SK-MEL-5 (cell line): ENCODE measurements at regions not wholly inside any gene's neighbourhood (a gene's known extent, or its start where the extent isn't known, plus 50 kb on each side); places are given as distances from the start of the nearest gene placed in this dataset.

Experiments
- DNase-seq: peaks from one replicate; pipeline ENCODE4 v3.0.0-alpha.2; 2016; ENCODE audit warnings: low read depth, low spot score
- in situ Hi-C: cut with HindIII; loops from 2 replicates; pipeline ENCODE4 v1.10.0; 2016; ENCODE audit warnings: low sequenced_read_pairs, high pct_unique_total_duplicates, low pct_unique_long_range_greater_than_20kb

- in situ Hi-C loops, result no loop called here
- no peak for DNase-seq
Measured at GRCh38 chr13:100880166-100880565, 205.6 kb upstream of the TMTC4 start.

- in situ Hi-C loops, result no loop called here
- DNase-seq, result no peak
Measured at GRCh38 chr13:100879255-100879654, 204.7 kb upstream of the TMTC4 start.

- no peak for DNase-seq
- in situ Hi-C loops, result no loop called here
Measured at GRCh38 chr13:100876044-100876403, 201.4 kb upstream of the TMTC4 start.

- DNase-seq, result no peak
- in situ Hi-C loops, result no loop called here
Measured at GRCh38 chr13:100875392-100876043, 200.9 kb upstream of the TMTC4 start.

GRCh38 chr13:100872761-100873160 lies 198.2 kb upstream of the TMTC4 start:
- DNase-seq, result no peak
- in situ Hi-C loops, result no loop called here

GRCh38 chr13:100870898-100871297 lies 196.3 kb upstream of the TMTC4 start:
- in situ Hi-C loops, result no loop called here
- DNase-seq, result no peak

- in situ Hi-C loops, result no loop called here
- DNase-seq, result no peak
Measured at GRCh38 chr13:100860866-100861265, 186.3 kb upstream of the TMTC4 start.

- in situ Hi-C loops, result no loop called here
- no peak for DNase-seq
Measured at GRCh38 chr13:100859861-100860260, 185.3 kb upstream of the TMTC4 start.

- in situ Hi-C loops, result no loop called here
Measured at GRCh38 chr13:100855151-100855550, 180.6 kb upstream of the TMTC4 start.

GRCh38 chr13:100854006-100854405 lies 179.4 kb upstream of the TMTC4 start:
- DNase-seq, result no peak
- in situ Hi-C loops, result no loop called here

More at GRCh38 chr13:100855151-100855550, 180.6 kb upstream of the TMTC4 start:
- DNase-seq, result no peak

- in situ Hi-C loops, result no loop called here
- DNase-seq, result no peak
Measured at GRCh38 chr13:100853434-100853833, 178.8 kb upstream of the TMTC4 start.

- DNase-seq, result no peak
- in situ Hi-C loops, result no loop called here
Measured at GRCh38 chr13:100852146-100852545, 177.6 kb upstream of the TMTC4 start.

GRCh38 chr13:100848304-100848703 lies 173.7 kb upstream of the TMTC4 start:
- no peak for DNase-seq
- in situ Hi-C loops, result no loop called here

GRCh38 chr13:100845128-100845757 lies 170.6 kb upstream of the TMTC4 start:
- no peak for DNase-seq
- in situ Hi-C loops, result no loop called here

- in situ Hi-C loops, result no loop called here
- no peak for DNase-seq
Measured at GRCh38 chr13:100842136-100842535, 167.5 kb upstream of the TMTC4 start.

GRCh38 chr13:100838387-100838786 lies 163.8 kb upstream of the TMTC4 start:
- in situ Hi-C loops, result no loop called here

GRCh38 chr13:100837631-100838030 lies 163.0 kb upstream of the TMTC4 start:
- in situ Hi-C loops, result no loop called here
- DNase-seq, result no peak

More at GRCh38 chr13:100838387-100838786, 163.8 kb upstream of the TMTC4 start:
- no peak for DNase-seq

- DNase-seq, result no peak
- in situ Hi-C loops, result no loop called here
Measured at GRCh38 chr13:100836711-100837110, 162.1 kb upstream of the TMTC4 start.

GRCh38 chr13:100835695-100836094 lies 161.1 kb upstream of the TMTC4 start:
- peak; percentile 44 for DNase-seq
- in situ Hi-C loops, result no loop called here
